ENCODE measurements at regions not wholly inside any gene's neighbourhood (a gene's known extent, or its start where the extent isn't known, plus 50 kb on each side); places are given as distances from the start of the nearest gene placed in this dataset.
"Not testable (repeated sequence)": the region's sequence is repeated elsewhere in the genome, so short reads cannot be mapped to it uniquely, and the experiment has no call there.

DNA sequence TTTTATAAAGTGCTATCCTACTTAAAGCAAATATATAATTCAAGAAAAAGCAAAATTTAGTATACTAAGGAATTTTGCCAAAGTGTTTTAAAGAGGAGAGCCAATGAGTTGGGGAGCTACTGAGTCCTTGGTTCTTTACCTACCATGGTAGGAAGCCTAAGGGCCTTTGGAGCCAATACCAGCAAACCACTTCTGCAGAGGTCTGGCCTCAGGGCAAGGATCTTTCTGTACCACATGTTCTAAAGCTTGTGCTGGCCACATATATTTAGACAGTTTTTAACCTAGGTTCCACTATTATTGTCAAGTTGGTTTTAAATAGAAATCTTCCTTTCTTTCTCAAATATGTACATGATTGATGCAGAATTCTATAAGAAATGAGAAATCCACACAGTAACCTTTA lies 172.3 kb upstream of the NREP start:
- intact Hi-C loops (cut with DNase I): no loop called here
- no peak for ATAC-seq
- no peak for TF ChIP-seq CTCF (IDR thresholded peaks at IDR 0.05)

GRCh38 chr5:111928511-111928910 lies 171.5 kb upstream of the NREP start:
- Histone ChIP-seq H3K4me1 (peaks cover 13 to 14% of the 10 kb centered on the region in 2 donors), H3K4me3 (no peak overlapping the region), H3K9me3 (no peaks in the 10 kb centered on the region), H3K27me3 (no peaks in the 10 kb centered on the region), H3K27ac (no peak overlapping the region), H3K36me3 (no peaks in the 10 kb centered on the region)
- intact Hi-C loops (cut with DNase I): no loop called here
- ATAC-seq (no peak), DNase-seq (no peak)
- TF ChIP-seq CTCF (IDR thresholded peaks at IDR 0.05): no peak

More for the DNA sequence above, 172.3 kb upstream of the NREP start:
- no peak overlapping the region for H3K4me3 ChIP-seq
- H3K27me3 ChIP-seq: no peaks in the 10 kb centered on the region
- no peaks in the 10 kb centered on the region for H3K9me3 ChIP-seq
- H3K36me3 ChIP-seq: no peaks in the 10 kb centered on the region
- DNase-seq: no peak
- peak overlapping the region; percentile 10 to 42 for H3K27ac ChIP-seq
- peaks cover 13 to 14% of the 10 kb centered on the region in 2 donors for H3K4me1 ChIP-seq

DNA sequence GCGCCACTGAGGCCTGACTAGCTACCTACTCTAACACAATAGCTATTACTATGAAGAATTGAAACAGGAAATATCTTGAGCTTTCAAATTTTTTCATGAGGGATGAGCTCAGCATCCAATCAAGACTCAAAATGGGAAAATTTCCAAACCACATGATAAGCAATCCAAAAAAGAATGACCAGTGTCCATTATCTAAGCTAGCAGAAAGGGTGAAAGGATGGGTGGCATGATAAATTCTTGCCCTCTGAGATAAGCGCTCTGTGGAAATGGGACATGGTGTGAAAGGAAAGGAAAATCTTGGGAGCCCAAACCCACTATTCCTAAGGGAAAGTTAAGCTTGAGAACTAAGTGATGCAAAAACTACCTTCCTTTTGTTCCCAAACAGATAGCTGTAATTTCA lies 170.2 kb upstream of the NREP start:
- DNase-seq: no peak
- Histone ChIP-seq H3K36me3 (no peaks in the 10 kb centered on the region), H3K27ac (no peak overlapping the region), H3K27me3 (no peaks in the 10 kb centered on the region), H3K4me3 (no peak overlapping the region), H3K9me3 (no peaks in the 10 kb centered on the region), H3K4me1 (peaks cover 13 to 14% of the 10 kb centered on the region in 2 donors)
- no peak for ATAC-seq
- no peak for TF ChIP-seq CTCF (IDR thresholded peaks at IDR 0.05)
- intact Hi-C loops (cut with DNase I): no loop called here

- H3K9me3 ChIP-seq: no peaks in the 10 kb centered on the region
- H3K27me3 ChIP-seq: no peaks in the 10 kb centered on the region
- peaks cover 13 to 14% of the 10 kb centered on the region in 2 donors for H3K4me1 ChIP-seq
- no peaks in the 10 kb centered on the region for H3K36me3 ChIP-seq
- no peak overlapping the region for H3K27ac ChIP-seq
- DNase-seq (no peak), ATAC-seq (no peak)
- no peak for TF ChIP-seq CTCF (IDR thresholded peaks at IDR 0.05)
- intact Hi-C loops (cut with DNase I): no loop called here
- no peak overlapping the region for H3K4me3 ChIP-seq
Observed at GRCh38 chr5:111926026-111926425, 169.0 kb upstream of the NREP start.

- DNase-seq: no peak
- intact Hi-C loops (cut with DNase I): no loop called here
- Histone ChIP-seq H3K4me1 (no peaks in the 10 kb centered on the region), H3K36me3 (no peaks in the 10 kb centered on the region), H3K27ac (no peak overlapping the region), H3K9me3 (peaks cover 0 to 8% of the 10 kb centered on the region in 2 donors), H3K27me3 (no peaks in the 10 kb centered on the region), H3K4me3 (no peak overlapping the region)
- TF ChIP-seq CTCF (IDR thresholded peaks at IDR 0.05): no peak
- ATAC-seq: no peak
Observed at GRCh38 chr5:111922344-111922743, 165.3 kb upstream of the NREP start.

GRCh38 chr5:111921691-111922090 lies 164.7 kb upstream of the NREP start:
- DNase-seq; H3K9me3 ChIP-seq; H3K27me3 ChIP-seq; H3K4me3 ChIP-seq; H3K36me3 ChIP-seq; H3K4me1 ChIP-seq; ATAC-seq; intact Hi-C loops (cut with DNase I); H3K27ac ChIP-seq: not testable (repeated sequence)
